ENCODE measurements at regions not wholly inside any gene's neighbourhood (a gene's known extent, or its start where the extent isn't known, plus 50 kb on each side); places are given as distances from the start of the nearest gene placed in this dataset.

- no peak for TF ChIP-seq CTCF (IDR thresholded peaks at IDR 0.05; ENCODE audit: low read length)
- TF ChIP-seq EZH2 (IDR thresholded peaks at IDR 0.05; ENCODE audit: borderline replicate concordance, low read length): no peak
These were observed 975.7 kb downstream of the TTLL7 start for GRCh38 chr1:83023212-83023611.
